ENCODE measurements at regions not wholly inside any gene's neighbourhood (a gene's known extent, or its start where the extent isn't known, plus 50 kb on each side); places are given as distances from the start of the nearest gene placed in this dataset.

DNA sequence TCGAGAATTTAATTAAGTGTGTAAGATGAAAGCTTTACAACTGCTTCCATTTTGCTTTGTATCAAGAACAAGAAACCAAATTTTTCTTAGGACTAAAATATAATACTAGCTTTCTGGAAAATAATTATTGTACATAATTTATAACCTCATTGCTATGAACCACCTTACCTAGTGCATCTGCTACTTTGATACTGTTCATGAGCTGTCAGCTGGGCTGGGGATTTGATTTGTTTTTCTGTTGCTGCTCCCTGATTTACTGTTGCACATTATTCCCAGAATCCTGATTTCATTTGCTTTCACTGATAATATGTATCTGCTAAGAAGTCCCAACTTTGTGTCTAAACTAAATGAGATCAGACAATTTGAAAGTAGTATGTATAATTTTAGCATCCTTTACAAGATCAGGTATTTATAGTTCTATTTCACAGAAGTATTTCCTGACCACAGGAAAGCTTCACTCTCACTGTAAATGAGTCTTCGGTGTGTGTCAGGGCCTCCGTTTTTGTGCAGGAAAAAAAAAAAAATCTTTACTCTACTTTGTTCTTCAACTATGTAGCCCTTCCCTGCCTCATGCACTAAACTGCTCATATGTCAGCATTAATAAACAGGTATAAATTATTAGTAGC lies 105.6 kb upstream of the CCDC150 start:
- Histone ChIP-seq H3K9me3 (no peaks in the 10 kb centered on the region), H3K27me3 (replicated peaks; ENCODE audit: insufficient read depth) (no peaks in the 10 kb centered on the region), H3K4me3 (no peak overlapping the region), H3K4me1 (replicated peaks) (no peaks in the 10 kb centered on the region), H3K27ac (no peak overlapping the region), H3K36me3 (no peaks in the 10 kb centered on the region)
- intact Hi-C loops (cut with DNase I), result no loop called here
- WGBS, result 73% methylated on average over 3 of the region's 3 CpGs
- no peak for DNase-seq (ENCODE audit: low spot score)
- TF ChIP-seq POLR2AphosphoS5 (IDR thresholded peaks at IDR 0.05), result no peak
- TF ChIP-seq POLR2A (IDR thresholded peaks at IDR 0.05), result no peak
- no peak for TF ChIP-seq CTCF (IDR thresholded peaks at IDR 0.05)

- no peaks in the 10 kb centered on the region for H3K4me1 ChIP-seq (replicated peaks)
- H3K9me3 ChIP-seq, result no peaks in the 10 kb centered on the region
- 51% methylated on average over 5 of the region's 5 CpGs for WGBS
- H3K36me3 ChIP-seq, result no peaks in the 10 kb centered on the region
- no peak for TF ChIP-seq CTCF (IDR thresholded peaks at IDR 0.05)
- TF ChIP-seq POLR2AphosphoS5 (IDR thresholded peaks at IDR 0.05), result no peak
- TF ChIP-seq POLR2A (IDR thresholded peaks at IDR 0.05), result no peak
- DNase-seq (ENCODE audit: low spot score), result no peak
- no peaks in the 10 kb centered on the region for H3K27me3 ChIP-seq (replicated peaks; ENCODE audit: insufficient read depth)
- H3K27ac ChIP-seq, result no peak overlapping the region
- intact Hi-C loops (cut with DNase I), result no loop called here
- H3K4me3 ChIP-seq, result no peak overlapping the region
Measured at GRCh38 chr2:196534495-196534894, 105.0 kb upstream of the CCDC150 start.

DNA sequence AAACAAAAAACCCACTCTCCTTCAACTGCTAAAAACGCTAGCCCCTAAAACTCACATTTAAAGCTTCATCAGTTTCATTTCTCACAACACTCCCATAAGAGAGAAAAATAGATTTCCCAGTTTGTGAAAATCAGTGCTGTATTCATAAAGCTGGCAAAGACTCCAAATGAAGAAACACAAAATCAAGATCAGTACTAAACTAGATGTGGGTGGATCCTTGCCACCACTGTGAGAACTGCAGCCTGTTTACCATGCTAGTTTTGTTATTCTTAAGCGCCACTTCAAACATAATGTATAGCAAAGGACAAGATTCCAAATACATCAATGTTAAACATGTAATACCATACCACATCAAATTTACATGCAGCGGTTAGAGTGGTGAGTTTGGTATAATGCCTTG lies 104.5 kb upstream of the CCDC150 start:
- Histone ChIP-seq H3K4me1 (replicated peaks) (no peaks in the 10 kb centered on the region), H3K36me3 (no peaks in the 10 kb centered on the region), H3K27me3 (replicated peaks; ENCODE audit: insufficient read depth) (no peaks in the 10 kb centered on the region), H3K9me3 (no peaks in the 10 kb centered on the region), H3K4me3 (no peak overlapping the region), H3K27ac (no peak overlapping the region)
- DNase-seq (ENCODE audit: low spot score), result no peak
- WGBS, result 94% methylated on average over 3 of the region's 3 CpGs
- TF ChIP-seq POLR2AphosphoS5 (IDR thresholded peaks at IDR 0.05) (no peak), POLR2A (IDR thresholded peaks at IDR 0.05) (no peak), CTCF (IDR thresholded peaks at IDR 0.05) (no peak)
- intact Hi-C loops (cut with DNase I), result no loop called here

GRCh38 chr2:196535742-196536141 lies 103.8 kb upstream of the CCDC150 start:
- TF ChIP-seq POLR2A (IDR thresholded peaks at IDR 0.05), result no peak
- TF ChIP-seq POLR2AphosphoS5 (IDR thresholded peaks at IDR 0.05), result no peak
- TF ChIP-seq CTCF (IDR thresholded peaks at IDR 0.05), result no peak
- no peak overlapping the region for H3K27ac ChIP-seq
- no peaks in the 10 kb centered on the region for H3K9me3 ChIP-seq
- DNase-seq (ENCODE audit: low spot score), result no peak
- 33% methylated on average over 1 of the region's 1 CpG for WGBS
- no peaks in the 10 kb centered on the region for H3K4me1 ChIP-seq (replicated peaks)
- H3K4me3 ChIP-seq, result no peak overlapping the region
- intact Hi-C loops (cut with DNase I), result no loop called here
- H3K36me3 ChIP-seq, result no peaks in the 10 kb centered on the region
- H3K27me3 ChIP-seq (replicated peaks; ENCODE audit: insufficient read depth), result no peaks in the 10 kb centered on the region

GRCh38 chr2:196537311-196537710 lies 102.2 kb upstream of the CCDC150 start:
- intact Hi-C loops (cut with DNase I), result no loop called here
- Histone ChIP-seq H3K27ac (no peak overlapping the region), H3K4me1 (replicated peaks) (no peaks in the 10 kb centered on the region), H3K36me3 (no peaks in the 10 kb centered on the region), H3K9me3 (no peaks in the 10 kb centered on the region), H3K4me3 (no peak overlapping the region), H3K27me3 (replicated peaks; ENCODE audit: insufficient read depth) (no peaks in the 10 kb centered on the region)
- no peak for TF ChIP-seq CTCF (IDR thresholded peaks at IDR 0.05)
- TF ChIP-seq POLR2A (IDR thresholded peaks at IDR 0.05), result no peak
- no peak for TF ChIP-seq POLR2AphosphoS5 (IDR thresholded peaks at IDR 0.05)
- no peak for DNase-seq (ENCODE audit: low spot score)
- 90% methylated on average over 8 of the region's 8 CpGs for WGBS
